Brain microvascular endothelial cell (primary cell): ENCODE measurements at regions not wholly inside any gene's neighbourhood (a gene's known extent, or its start where the extent isn't known, plus 50 kb on each side); places are given as distances from the start of the nearest gene placed in this dataset.

ENCODE experiments used
- DNase-seq: peaks from one replicate; pipeline ENCODE4 v3.0.0-alpha.2; 2020
- H3K27ac ChIP-seq: fragments of 250-450 bp; sonication (Bioruptor Pico); 2 replicates; pipeline ENCODE4 v1.5.1; 2020; ENCODE audit warnings: mild to moderate bottlenecking, moderate library complexity
- H3K27me3 ChIP-seq: fragments of 250-450 bp; sonication (Bioruptor Pico); replicated peaks from 2 replicates; pipeline ENCODE4 v1.5.1; 2020; ENCODE audit warnings: mild to moderate bottlenecking
- H3K36me3 ChIP-seq: fragments of 250-450 bp; sonication (Bioruptor Pico); replicated peaks from 2 replicates; pipeline ENCODE4 v1.5.1; 2020; ENCODE audit warnings: mild to moderate bottlenecking
- H3K4me3 ChIP-seq: 2 replicates; pipeline ENCODE4 v1.5.1; 2011; ENCODE audit warnings: low read depth, mild to moderate bottlenecking, control low read depth, low read length, moderate library complexity
- CTCF ChIP-seq: IDR thresholded peaks from 2 replicates; pipeline ENCODE4 v1.5.1; 2011; ENCODE audit warnings: low read depth, mild to moderate bottlenecking, moderate library complexity, low read length, control low read depth, inconsistent platforms; ENCODE audit errors: missing control alignments
- in situ Hi-C: cut with HindIII; loops from 2 replicates; pipeline ENCODE4 v1.10.0; 2017; ENCODE audit warnings: low sequenced_read_pairs, low pct_ligation_motif_present

GRCh38 chr21:43281661-43282357 lies 113.0 kb downstream of the CRYAA start:
- no peak for DNase-seq
- H3K27me3 ChIP-seq: peaks cover under 1% of the 10 kb centered on the region
- H3K4me3 ChIP-seq: no peak overlapping the region
- H3K36me3 ChIP-seq: no peaks in the 10 kb centered on the region
- H3K27ac ChIP-seq: no peak overlapping the region
- in situ Hi-C loops: no loop called here
- TF ChIP-seq CTCF: no peak

DNA sequence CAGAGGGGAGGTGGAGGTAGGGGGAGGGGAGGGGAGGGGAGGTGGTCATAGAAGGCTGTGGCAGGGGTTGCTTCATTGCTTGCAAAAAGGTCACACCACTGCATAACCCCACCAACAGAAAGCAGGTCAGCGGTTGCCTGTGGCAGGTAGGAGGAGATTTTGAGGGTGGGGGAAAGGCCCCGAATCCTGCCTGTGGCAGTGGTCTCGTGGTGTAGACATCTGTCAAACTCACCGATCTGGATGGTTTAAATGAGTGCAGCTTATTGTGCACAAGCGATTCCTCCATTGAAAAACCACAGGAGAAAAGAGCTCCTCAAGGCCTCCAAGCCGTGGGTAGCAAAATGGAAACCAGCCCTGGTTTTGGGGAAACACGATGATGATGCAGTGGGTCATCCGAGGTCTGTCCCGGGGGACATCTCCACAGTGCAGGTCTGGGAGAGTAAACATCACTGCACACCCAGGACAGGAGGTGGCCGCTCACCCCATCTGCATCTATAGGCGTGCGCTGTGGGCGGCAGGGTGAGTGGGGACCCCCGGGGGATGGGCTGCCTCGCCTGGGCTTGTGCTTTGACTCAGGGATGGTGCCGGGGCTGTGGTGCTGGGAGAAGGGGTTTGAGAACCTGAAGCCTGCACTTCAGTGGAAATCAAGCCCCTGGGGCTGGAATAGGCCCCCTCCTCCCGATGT lies 112.3 kb downstream of the CRYAA start:
- no peak for DNase-seq
- Histone ChIP-seq H3K4me3 (no peak overlapping the region), H3K27me3 (peaks cover 4% of the 10 kb centered on the region), H3K27ac (no peak overlapping the region), H3K36me3 (no peaks in the 10 kb centered on the region)
- no peak for TF ChIP-seq CTCF
- in situ Hi-C loops: no loop called here

GRCh38 chr21:43279578-43279894 lies 110.7 kb downstream of the CRYAA start:
- in situ Hi-C loops: no loop called here
- H3K27me3 ChIP-seq: peaks cover 6% of the 10 kb centered on the region
- no peaks in the 10 kb centered on the region for H3K36me3 ChIP-seq

GRCh38 chr21:43278766-43279577 lies 110.2 kb downstream of the CRYAA start:
- no peak for TF ChIP-seq CTCF
- H3K27me3 ChIP-seq: peaks cover 6% of the 10 kb centered on the region
- no peak overlapping the region for H3K4me3 ChIP-seq
- DNase-seq: no peak
- H3K27ac ChIP-seq: no peak overlapping the region
- H3K36me3 ChIP-seq: no peaks in the 10 kb centered on the region
- in situ Hi-C loops: no loop called here

More at GRCh38 chr21:43279578-43279894, 110.7 kb downstream of the CRYAA start:
- Histone ChIP-seq H3K4me3 (no peak overlapping the region), H3K27ac (no peak overlapping the region)
- TF ChIP-seq CTCF: no peak
- DNase-seq: no peak

- H3K27me3 ChIP-seq: peaks cover 6% of the 10 kb centered on the region
- DNase-seq: no peak
These were observed 109.6 kb downstream of the CRYAA start for GRCh38 chr21:43278359-43278758.

More at GRCh38 chr21:43278359-43278758, 109.6 kb downstream of the CRYAA start:
- H3K36me3 ChIP-seq: no peaks in the 10 kb centered on the region
- H3K4me3 ChIP-seq: no peak overlapping the region
- in situ Hi-C loops: no loop called here
- H3K27ac ChIP-seq: no peak overlapping the region
- no peak for TF ChIP-seq CTCF
